GM12801 (cell line): ENCODE measurements at regions not wholly inside any gene's neighbourhood (a gene's known extent, or its start where the extent isn't known, plus 50 kb on each side); places are given as distances from the start of the nearest gene placed in this dataset.

Experiments
- TF ChIP-seq, protein P1 (sequence below): IDR thresholded peaks from one replicate; pipeline ENCODE4 v1.5.1; 2011; ENCODE audit warnings: control low read depth; ENCODE audit not compliant: insufficient read length; ENCODE audit errors: extremely low read depth

DNA sequence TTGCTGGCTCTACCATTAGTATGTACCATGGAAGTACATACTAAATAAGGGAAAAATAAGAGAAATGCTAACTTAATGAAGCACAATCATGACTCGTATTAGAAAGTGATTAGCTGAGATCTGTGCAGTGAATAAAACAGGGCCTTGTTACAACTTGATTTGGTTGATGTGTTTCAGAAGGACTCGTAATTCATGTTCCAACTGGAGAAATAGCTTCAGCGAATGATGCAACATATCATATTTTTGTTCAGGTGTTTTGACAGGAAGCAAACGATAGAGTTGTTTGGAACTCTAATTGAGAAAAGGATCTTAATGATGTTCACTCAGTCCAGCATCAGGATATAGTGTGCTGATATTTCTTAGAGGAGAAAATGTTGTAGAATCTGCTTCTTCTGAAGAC lies 474.6 kb upstream of the WWC1 start:
- TF ChIP-seq, protein P1, sequence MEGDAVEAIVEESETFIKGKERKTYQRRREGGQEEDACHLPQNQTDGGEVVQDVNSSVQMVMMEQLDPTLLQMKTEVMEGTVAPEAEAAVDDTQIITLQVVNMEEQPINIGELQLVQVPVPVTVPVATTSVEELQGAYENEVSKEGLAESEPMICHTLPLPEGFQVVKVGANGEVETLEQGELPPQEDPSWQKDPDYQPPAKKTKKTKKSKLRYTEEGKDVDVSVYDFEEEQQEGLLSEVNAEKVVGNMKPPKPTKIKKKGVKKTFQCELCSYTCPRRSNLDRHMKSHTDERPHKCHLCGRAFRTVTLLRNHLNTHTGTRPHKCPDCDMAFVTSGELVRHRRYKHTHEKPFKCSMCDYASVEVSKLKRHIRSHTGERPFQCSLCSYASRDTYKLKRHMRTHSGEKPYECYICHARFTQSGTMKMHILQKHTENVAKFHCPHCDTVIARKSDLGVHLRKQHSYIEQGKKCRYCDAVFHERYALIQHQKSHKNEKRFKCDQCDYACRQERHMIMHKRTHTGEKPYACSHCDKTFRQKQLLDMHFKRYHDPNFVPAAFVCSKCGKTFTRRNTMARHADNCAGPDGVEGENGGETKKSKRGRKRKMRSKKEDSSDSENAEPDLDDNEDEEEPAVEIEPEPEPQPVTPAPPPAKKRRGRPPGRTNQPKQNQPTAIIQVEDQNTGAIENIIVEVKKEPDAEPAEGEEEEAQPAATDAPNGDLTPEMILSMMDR = no peak

DNA sequence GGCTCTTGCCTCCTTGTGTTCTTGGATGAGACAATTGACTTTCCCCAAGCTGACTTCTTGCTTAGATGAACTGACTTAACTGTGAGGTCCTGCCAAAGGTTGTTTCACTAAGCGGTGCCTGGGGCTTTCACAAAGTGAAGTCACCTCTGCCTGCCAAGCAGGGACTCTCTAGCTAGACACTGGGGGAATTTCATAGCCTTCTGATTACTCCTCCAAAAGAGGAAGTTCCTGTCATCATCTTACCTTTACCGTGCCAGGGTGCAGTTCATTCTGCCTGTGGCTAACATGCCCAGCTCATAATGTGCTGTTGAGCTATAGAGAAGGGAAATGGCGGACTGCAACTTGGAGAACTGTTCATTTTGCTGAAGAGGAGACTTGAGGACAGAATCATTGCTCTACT lies 472.0 kb upstream of the WWC1 start:
- TF ChIP-seq, protein P1 = no peak

DNA sequence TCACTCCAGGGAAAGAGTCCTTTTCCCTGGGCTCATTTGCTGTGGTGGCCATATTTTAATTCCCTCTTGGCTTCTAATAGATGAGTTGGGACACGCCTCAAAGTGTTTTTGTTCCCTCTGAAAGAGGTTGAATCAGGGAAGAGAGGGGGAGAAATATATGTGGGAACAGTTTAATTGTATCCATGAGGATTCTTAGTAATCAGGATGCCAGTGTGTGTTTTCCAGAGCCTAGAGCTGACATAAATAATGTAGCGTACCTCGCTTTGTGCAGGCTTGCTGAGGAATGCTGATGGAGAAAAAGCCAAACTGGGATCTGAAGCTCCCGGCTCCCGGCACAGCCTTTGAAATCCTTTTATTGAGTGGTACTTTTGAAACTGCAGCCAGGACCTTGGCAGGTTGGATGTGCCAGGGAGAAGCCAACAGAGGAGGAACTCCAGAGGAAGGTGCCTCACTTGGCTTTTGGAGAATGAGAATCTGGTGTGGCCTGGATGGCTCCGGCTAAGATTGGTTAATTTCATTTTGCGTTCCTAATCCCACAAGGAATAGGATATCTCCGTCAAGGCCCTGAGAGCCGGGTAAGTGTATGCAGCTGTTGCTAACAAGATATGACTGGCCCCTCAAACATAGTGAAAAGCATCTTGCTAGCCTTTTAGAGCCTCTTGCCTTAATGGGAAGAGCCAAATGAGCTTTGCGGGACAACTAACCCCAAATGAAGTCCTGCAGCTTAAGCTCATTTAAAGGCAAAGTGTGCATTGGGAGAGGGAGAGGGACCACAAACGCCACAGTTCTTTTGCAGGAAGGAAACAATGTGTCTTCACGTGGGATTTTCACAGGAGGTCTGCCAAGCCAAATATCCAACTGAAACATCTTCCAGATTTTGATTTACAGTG lies 471.1 kb upstream of the WWC1 start:
- TF ChIP-seq, protein P1 = no peak

DNA sequence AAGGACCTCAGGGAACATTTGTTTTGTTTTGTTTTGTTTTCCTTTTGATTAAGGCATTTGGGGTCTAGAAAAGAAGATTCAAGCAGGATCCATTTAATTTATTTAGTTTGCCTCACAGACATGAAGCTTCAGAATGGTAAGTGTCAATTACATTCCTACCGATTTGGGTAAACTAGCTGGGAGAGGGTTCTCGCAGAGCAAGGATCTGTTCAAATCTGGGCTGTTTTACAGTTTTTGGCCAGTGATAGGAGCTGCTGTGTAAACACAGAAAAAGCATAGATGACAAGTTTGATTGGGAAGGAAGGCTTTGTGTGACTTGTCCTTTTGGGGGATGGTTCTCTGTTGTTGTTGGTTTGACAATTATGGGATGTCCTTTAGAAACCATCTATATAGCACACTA lies 470.3 kb upstream of the WWC1 start:
- TF ChIP-seq, protein P1 = no peak

DNA sequence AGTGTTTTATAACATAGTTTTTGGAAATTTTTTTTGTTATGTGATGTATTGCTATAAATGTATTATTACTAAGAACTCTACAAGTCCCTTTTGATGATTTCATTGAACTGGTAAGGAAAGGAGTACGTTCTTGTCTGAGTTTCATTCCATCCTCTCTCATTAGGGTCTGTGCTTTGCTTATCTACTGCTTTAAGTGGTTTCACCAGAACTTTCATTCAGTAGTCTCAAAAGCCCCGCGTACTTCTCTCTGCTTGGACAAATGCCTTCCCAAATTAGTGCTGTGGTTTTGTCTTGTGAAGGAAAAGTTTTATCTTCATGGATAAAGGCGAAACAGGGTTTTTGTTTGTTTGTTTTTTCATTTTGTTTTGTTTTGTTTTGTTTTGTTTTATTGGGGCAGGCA lies 469.8 kb upstream of the WWC1 start:
- TF ChIP-seq, protein P1 = no peak

DNA sequence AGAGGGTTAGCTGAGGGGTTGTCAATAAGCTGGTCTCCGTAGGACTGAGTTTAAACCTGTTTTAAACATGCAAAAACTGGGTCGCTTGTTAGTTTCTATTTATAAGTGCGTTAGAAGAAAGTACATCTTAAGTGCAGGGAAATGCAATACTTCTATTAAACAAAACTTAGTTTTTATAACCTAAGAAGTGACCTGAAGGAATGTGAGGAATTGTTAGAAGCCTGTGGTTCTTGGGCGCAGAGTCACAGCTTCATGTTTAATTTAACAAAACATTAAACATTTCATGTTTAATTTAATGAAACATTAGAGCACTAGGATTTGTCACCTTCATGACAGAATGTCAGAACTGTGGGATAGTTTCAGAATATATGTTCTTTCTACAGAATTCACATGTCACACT lies 469.2 kb upstream of the WWC1 start:
- TF ChIP-seq, protein P1 = no peak

DNA sequence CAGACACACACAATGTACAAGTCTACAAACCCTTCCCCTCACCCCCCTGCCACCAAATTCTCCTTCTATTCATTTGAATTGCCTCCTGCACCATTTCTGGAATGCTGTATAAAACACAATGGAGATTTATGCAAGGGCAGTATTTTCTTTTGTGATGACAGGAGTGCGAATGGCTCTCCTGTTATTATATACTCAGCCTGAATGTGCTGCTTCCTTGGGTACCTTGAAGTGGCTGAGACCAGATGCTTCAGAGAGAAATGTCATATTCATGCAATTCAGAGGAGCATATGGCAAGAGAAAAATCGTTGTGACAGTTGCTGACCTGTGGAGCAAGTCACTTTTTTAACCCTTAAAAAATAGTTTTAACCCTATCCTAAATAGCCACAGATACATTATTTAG lies 468.0 kb upstream of the WWC1 start:
- TF ChIP-seq, protein P1 = no peak
